HepG2 (cell line): ENCODE measurements at regions not wholly inside any gene's neighbourhood (a gene's known extent, or its start where the extent isn't known, plus 50 kb on each side); places are given as distances from the start of the nearest gene placed in this dataset.

Experiments
- ATAC-seq: fragments of 200-7000 bp; cut with Tn5 transposase; 3 replicates; pipeline ENCODE4 v1.9.1; 2020; ENCODE audit warnings: mild to moderate bottlenecking, moderate library complexity
- BruUV-seq: library from RNA; stranded (reverse); fragments of 400-500 nt; replicated peaks from 2 replicates; lab custom pipeline; 2021; lab: Mats Ljungman, UMichigan
- CTCF ChIA-PET: fragments of 300-600 bp; formaldehyde crosslinking; extraction: SDS; loops from one replicate; lab custom pipeline; 2021; ENCODE audit warnings: low total read pairs, inconsistent platforms, low intra/inter-chr PET ratio; lab: Yijun Ruan, JAX
- POLR2A ChIA-PET: fragments of 350-600 bp; sonication (Branson Sonifier 250); formaldehyde crosslinking; loops from one replicate; lab custom pipeline; 2020; ENCODE audit warnings: antibody characterized with exemption, inconsistent platforms; lab: Yijun Ruan, JAX
- DNase-seq: peaks from one replicate; pipeline ENCODE4 v3.0.0-alpha.2; 2015; ENCODE audit warnings: low spot score
- FAIRE-seq: peaks from 3 replicates; lab custom pipeline; 2011; peaks lifted over from hg19 to GRCh38; lab: Jason Lieb, UNC
- H2AFZ ChIP-seq: one replicate; pipeline ENCODE4 v1.6.1; 2011; ENCODE audit warnings: low read length, inconsistent platforms
- H3K27ac ChIP-seq: fragments of 300-600 bp; 3 replicates; pipeline ENCODE4 v1.8.0; 2011; ENCODE audit warnings: mixed run types, mild to moderate bottlenecking, mixed read lengths, low read length, inconsistent platforms; ENCODE audit not compliant: insufficient read depth; ENCODE audit errors: extremely low read length
- H3K27me3 ChIP-seq, 2 experiments: fragments of 200-600 bp in 1 of 2; 2 replicates in 1 of 2; 3 replicates in 1 of 2; pipeline versions ENCODE4 v1.6.0 to v1.8.0; 2011; ENCODE audit warnings: low read length in 2 of 2, mild to moderate bottlenecking in 2 of 2, moderate library complexity in 2 of 2, inconsistent platforms in 1 of 2; ENCODE audit not compliant: insufficient read depth in 2 of 2, control insufficient read depth in 1 of 2
- H3K36me3 ChIP-seq, 2 experiments: fragments of 200-600 bp in 1 of 2; replicated peaks in 1 of 2; 2 replicates in 1 of 2; 3 replicates in 1 of 2; pipeline versions ENCODE4 v1.5.1 to v1.8.0; 2011; ENCODE audit warnings: low read length in 2 of 2, inconsistent platforms in 1 of 2; ENCODE audit not compliant: insufficient read depth in 2 of 2, control insufficient read depth in 1 of 2
- H3K4me1 ChIP-seq: 2 replicates; pipeline ENCODE4 v1.5.1; 2012; ENCODE audit warnings: low read length, inconsistent platforms; ENCODE audit not compliant: insufficient read depth
- H3K4me2 ChIP-seq: 2 replicates; pipeline ENCODE4 v1.6.0; 2011; ENCODE audit warnings: low read depth, low read length, inconsistent platforms
- H3K4me3 ChIP-seq, 3 experiments: fragments of 200-600 bp in 1 of 3; sonication (generic), shearing (Covaris generic) in 1 of 3; replicated peaks in 1 of 3; 2 replicates each; pipeline ENCODE4 v1.5.1; 2011 to 2016; ENCODE audit warnings: low read length in 3 of 3, inconsistent platforms in 2 of 3, low read depth in 2 of 3, mild to moderate bottlenecking in 2 of 3, control low read depth in 1 of 3, mixed read lengths in 1 of 3; ENCODE audit not compliant: insufficient read depth in 1 of 3
- H3K79me2 ChIP-seq: one replicate; pipeline ENCODE4 v1.6.1; 2011; ENCODE audit warnings: low read length, inconsistent platforms; ENCODE audit not compliant: insufficient read depth
- H3K9ac ChIP-seq: 2 replicates; pipeline ENCODE4 v1.6.0; 2011; ENCODE audit warnings: mild to moderate bottlenecking, low read depth, low read length, inconsistent platforms; ENCODE audit not compliant: insufficient read depth
- H3K9me3 ChIP-seq: 2 replicates; pipeline ENCODE4 v1.5.1; 2012; ENCODE audit warnings: mild to moderate bottlenecking, low read length
- H4K20me1 ChIP-seq: 2 replicates; pipeline ENCODE4 v1.6.0; 2011; ENCODE audit warnings: inconsistent platforms, mild to moderate bottlenecking, low read length, moderate library complexity; ENCODE audit not compliant: insufficient read depth
- ARNT2 ChIP-seq: sonication (generic); formaldehyde crosslinking; IDR thresholded peaks from 2 replicates; pipeline ENCODE4 v1.8.0; 2022; ENCODE audit warnings: mild to moderate bottlenecking, low read depth, missing genetic modification reagents, moderate library complexity
- FOXK2 ChIP-seq: fragments of 450-650 bp; IDR thresholded peaks from 2 replicates; pipeline ENCODE4 v1.6.1; 2016
- FOXO1 ChIP-seq: sonication (generic); formaldehyde crosslinking; IDR thresholded peaks from 2 replicates; pipeline ENCODE4 v1.4.0; 2020; ENCODE audit warnings: missing genetic modification reagents
- KLF11 ChIP-seq: IDR thresholded peaks from 2 replicates; pipeline ENCODE4 v1.6.1; 2016; ENCODE audit warnings: missing compliant biosample characterization
- MYC ChIP-seq: sonication (generic); formaldehyde crosslinking; IDR thresholded peaks from 2 replicates; pipeline ENCODE4 v1.9.0; 2021; ENCODE audit warnings: missing genetic modification reagents, borderline replicate concordance
- PAX8 ChIP-seq: sonication (generic); formaldehyde crosslinking; IDR thresholded peaks from 2 replicates; pipeline ENCODE4 v1.8.0; 2022; ENCODE audit warnings: mild to moderate bottlenecking, missing genetic modification reagents, borderline replicate concordance
- STAG1 ChIP-seq: sonication (generic); formaldehyde crosslinking; IDR thresholded peaks from 2 replicates; pipeline ENCODE4 v1.4.0; 2020; ENCODE audit warnings: missing genetic modification reagents
- TOE1 ChIP-seq: sonication (generic); formaldehyde crosslinking; IDR thresholded peaks from 2 replicates; pipeline ENCODE4 v1.4.0; 2020; ENCODE audit warnings: mild to moderate bottlenecking, missing genetic modification reagents
- ZNF253 ChIP-seq: sonication (generic); formaldehyde crosslinking; IDR thresholded peaks from 2 replicates; pipeline ENCODE4 v1.8.0; 2022; ENCODE audit warnings: mild to moderate bottlenecking, missing genetic modification reagents, borderline replicate concordance
- ZNF749 ChIP-seq: sonication (generic); formaldehyde crosslinking; IDR thresholded peaks from 2 replicates; pipeline ENCODE4 v1.8.0; 2022; ENCODE audit warnings: mild to moderate bottlenecking, missing genetic modification reagents, moderate library complexity, borderline replicate concordance
- ZSCAN5A ChIP-seq: sonication (generic); formaldehyde crosslinking; IDR thresholded peaks from 2 replicates; pipeline ENCODE4 v1.8.0; 2022; ENCODE audit warnings: mild to moderate bottlenecking, missing genetic modification reagents, borderline replicate concordance
- WGBS: methylation state at CpG from one replicate; pipeline ENCODE4 v1.1.6; 2017; ENCODE audit warnings: low lambda C conversion rate; 5-methylcytosine and 5-hydroxymethylcytosine counted together
- in situ Hi-C: cut with HindIII; loops from 2 replicates; pipeline ENCODE4 v1.10.0; 2017; ENCODE audit warnings: low pct_unique_long_range_greater_than_20kb; ENCODE audit not compliant: extremely low pct_ligation_motif_present
- intact Hi-C: fragments of 100-400 bp; cut with micrococcal nuclease; formaldehyde crosslinking; loops from one replicate; pipeline ENCODE4 v1.10.0; 2022; ENCODE audit not compliant: unreplicated experiment
- TF ChIP-seq, protein P1 (sequence below): sonication (generic); formaldehyde crosslinking; IDR thresholded peaks from 2 replicates; pipeline ENCODE4 v1.9.0; 2021; ENCODE audit warnings: missing genetic modification reagents, mild to moderate bottlenecking, borderline replicate concordance
- TF ChIP-seq, protein P2 (sequence below), 2 experiments: sonication (generic) in 1 of 2; formaldehyde crosslinking in 1 of 2; IDR thresholded peaks; 2 replicates each; pipeline versions ENCODE4 v1.5.1 to v1.6.1; 2011 to 2020; ENCODE audit warnings: borderline replicate concordance in 1 of 2, low read depth in 1 of 2, low read length in 1 of 2, mild to moderate bottlenecking in 1 of 2, missing genetic modification reagents in 1 of 2, moderate library complexity in 1 of 2

DNA sequence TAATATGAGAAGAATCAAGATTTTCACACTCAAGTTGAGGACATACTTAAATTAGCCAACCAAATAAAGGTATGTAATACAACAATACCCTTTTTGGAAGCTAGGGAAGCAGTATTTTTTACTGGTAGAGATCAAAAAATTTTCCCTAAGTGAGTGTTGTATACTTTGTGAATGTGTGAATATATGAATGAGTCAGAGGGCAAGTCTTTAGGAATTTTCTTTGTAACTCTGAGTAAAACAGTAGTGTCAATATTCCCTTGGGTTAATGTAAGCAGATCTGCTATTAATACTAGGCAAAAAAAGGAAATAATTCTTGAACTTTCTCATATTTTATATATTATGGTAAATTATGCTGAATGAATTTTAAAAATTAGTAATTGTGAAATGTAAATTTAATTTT lies 1161.8 kb upstream of the MIR17HG start (continued):
- TF ChIP-seq ZSCAN5A, result no peak

GRCh38 chr13:90187478-90188350 lies 1159.8 kb upstream of the MIR17HG start:
- ChIA-PET CTCF (no interaction called here), POLR2A (no interaction called here)
- peaks cover 21% of the 10 kb centered on the region for H3K9me3 ChIP-seq
- no peak overlapping the region for H3K4me2 ChIP-seq
- no peaks in the 10 kb centered on the region for H3K4me1 ChIP-seq
- DNase-seq, result no peak
- H2AFZ ChIP-seq, result no peak overlapping the region
- FAIRE-seq, result no peak
- BruUV-seq, result no TSS peak
- no peaks in the 10 kb centered on the region for H3K36me3 ChIP-seq
- in situ Hi-C loops, result no loop called here
- H3K9ac ChIP-seq, result no peak overlapping the region
- intact Hi-C loops, result no loop called here
- H3K4me3 ChIP-seq, result no peak overlapping the region
- no peaks in the 10 kb centered on the region for H3K79me2 ChIP-seq
- H3K27me3 ChIP-seq, result no peaks in the 10 kb centered on the region
- WGBS, result 9% methylated on average over 5 of the region's 5 CpGs
- no peak overlapping the region for H3K27ac ChIP-seq
- no peaks in the 10 kb centered on the region for H4K20me1 ChIP-seq
- no peak for ATAC-seq
- TF ChIP-seq FOXK2 (no peak), ZNF253 (CRISPR knock-in tag) (no peak), STAG1 (CRISPR knock-in tag) (no peak), KLF11 (CRISPR knock-in tag) (no peak), TOE1 (no peak), FOXO1 (CRISPR knock-in tag) (no peak), PAX8 (CRISPR knock-in tag) (no peak), ARNT2 (CRISPR knock-in tag) (no peak), MYC (no peak), ZNF749 (CRISPR knock-in tag) (no peak)
- TF ChIP-seq, protein P1, sequence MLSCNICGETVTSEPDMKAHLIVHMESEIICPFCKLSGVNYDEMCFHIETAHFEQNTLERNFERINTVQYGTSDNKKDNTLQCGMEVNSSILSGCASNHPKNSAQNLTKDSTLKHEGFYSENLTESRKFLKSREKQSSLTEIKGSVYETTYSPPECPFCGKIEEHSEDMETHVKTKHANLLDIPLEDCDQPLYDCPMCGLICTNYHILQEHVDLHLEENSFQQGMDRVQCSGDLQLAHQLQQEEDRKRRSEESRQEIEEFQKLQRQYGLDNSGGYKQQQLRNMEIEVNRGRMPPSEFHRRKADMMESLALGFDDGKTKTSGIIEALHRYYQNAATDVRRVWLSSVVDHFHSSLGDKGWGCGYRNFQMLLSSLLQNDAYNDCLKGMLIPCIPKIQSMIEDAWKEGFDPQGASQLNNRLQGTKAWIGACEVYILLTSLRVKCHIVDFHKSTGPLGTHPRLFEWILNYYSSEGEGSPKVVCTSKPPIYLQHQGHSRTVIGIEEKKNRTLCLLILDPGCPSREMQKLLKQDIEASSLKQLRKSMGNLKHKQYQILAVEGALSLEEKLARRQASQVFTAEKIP (CRISPR knock-in tag), result no peak
- TF ChIP-seq, protein P2, sequence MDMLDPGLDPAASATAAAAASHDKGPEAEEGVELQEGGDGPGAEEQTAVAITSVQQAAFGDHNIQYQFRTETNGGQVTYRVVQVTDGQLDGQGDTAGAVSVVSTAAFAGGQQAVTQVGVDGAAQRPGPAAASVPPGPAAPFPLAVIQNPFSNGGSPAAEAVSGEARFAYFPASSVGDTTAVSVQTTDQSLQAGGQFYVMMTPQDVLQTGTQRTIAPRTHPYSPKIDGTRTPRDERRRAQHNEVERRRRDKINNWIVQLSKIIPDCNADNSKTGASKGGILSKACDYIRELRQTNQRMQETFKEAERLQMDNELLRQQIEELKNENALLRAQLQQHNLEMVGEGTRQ (IDR thresholded peaks at IDR 0.05; ENCODE audit: low read depth, low read length), result no peak
- TF ChIP-seq, protein P2 (CRISPR knock-in tag; IDR thresholded peaks at IDR 0.05; ENCODE audit: borderline replicate concordance), result no peak
